ENCODE measurements at regions not wholly inside any gene's neighbourhood (a gene's known extent, or its start where the extent isn't known, plus 50 kb on each side); places are given as distances from the start of the nearest gene placed in this dataset.

- no peak for TF ChIP-seq CTCF (IDR thresholded peaks at IDR 0.05; ENCODE audit: low read length)
- no peak for DNase-seq
- H2AFZ ChIP-seq (ENCODE audit: low read length) = no peak overlapping the region
Measured at GRCh38 chr4:23629421-23629820, 260.4 kb downstream of the PPARGC1A start.

GRCh38 chr4:23614284-23614892 lies 275.5 kb downstream of the PPARGC1A start:
- H3K4me3 ChIP-seq (ENCODE audit: low read length) = no peak overlapping the region
- H2AFZ ChIP-seq (ENCODE audit: low read length) = peak overlapping the region; percentile 37
- H3K9me2 ChIP-seq (replicated peaks; ENCODE audit: insufficient read depth, low read length) = no peaks in the 10 kb centered on the region
- no peaks in the 10 kb centered on the region for H3K9me3 ChIP-seq (replicated peaks; ENCODE audit: insufficient read depth, low read length)
- no peaks in the 10 kb centered on the region for H3K36me3 ChIP-seq (replicated peaks; ENCODE audit: insufficient read depth, low read length)
- no peak overlapping the region for H3K27ac ChIP-seq (ENCODE audit: low read length)
- H3K9ac ChIP-seq (ENCODE audit: low read length) = no peak overlapping the region
- H3K4me2 ChIP-seq (ENCODE audit: low read depth, low read length) = no peak overlapping the region
- H3F3A ChIP-seq (ENCODE audit: insufficient read depth, low read length) = no peaks in the 10 kb centered on the region
- DNase-seq = peak; percentile 75
- TF ChIP-seq CTCF (IDR thresholded peaks at IDR 0.05; ENCODE audit: low read length) = peak; percentile 47
- no peak for TF ChIP-seq EZH2 (optimal IDR thresholded peaks at IDR 0.05; ENCODE audit: low read depth, low read length)
- H3K4me1 ChIP-seq (ENCODE audit: low read length) = no peaks in the 10 kb centered on the region
- no peaks in the 10 kb centered on the region for H3K79me2 ChIP-seq (ENCODE audit: low read length)
- H4K20me1 ChIP-seq (ENCODE audit: insufficient read depth, low read length) = no peaks in the 10 kb centered on the region
- H3K27me3 ChIP-seq (replicated peaks; ENCODE audit: insufficient read depth, low read length) = no peaks in the 10 kb centered on the region

More at GRCh38 chr4:23629421-23629820, 260.4 kb downstream of the PPARGC1A start:
- H3K27ac ChIP-seq (ENCODE audit: low read length) = no peak overlapping the region
- H4K20me1 ChIP-seq (ENCODE audit: insufficient read depth, low read length) = no peaks in the 10 kb centered on the region
- no peak overlapping the region for H3K9ac ChIP-seq (ENCODE audit: low read length)
- no peaks in the 10 kb centered on the region for H3K4me1 ChIP-seq (ENCODE audit: low read length)
- H3K4me3 ChIP-seq (ENCODE audit: low read length) = no peak overlapping the region
- no peak overlapping the region for H3K4me2 ChIP-seq (ENCODE audit: low read depth, low read length)
- no peaks in the 10 kb centered on the region for H3F3A ChIP-seq (ENCODE audit: insufficient read depth, low read length)
- H3K36me3 ChIP-seq (replicated peaks; ENCODE audit: insufficient read depth, low read length) = no peaks in the 10 kb centered on the region
- H3K9me3 ChIP-seq (replicated peaks; ENCODE audit: insufficient read depth, low read length) = no peaks in the 10 kb centered on the region
- no peaks in the 10 kb centered on the region for H3K79me2 ChIP-seq (ENCODE audit: low read length)
- H3K9me2 ChIP-seq (replicated peaks; ENCODE audit: insufficient read depth, low read length) = no peaks in the 10 kb centered on the region
- H3K27me3 ChIP-seq (replicated peaks; ENCODE audit: insufficient read depth, low read length) = no peaks in the 10 kb centered on the region

- DNase-seq = no peak
- no peaks in the 10 kb centered on the region for H3K79me2 ChIP-seq (ENCODE audit: low read length)
- no peak overlapping the region for H3K4me3 ChIP-seq (ENCODE audit: low read length)
- H3K27ac ChIP-seq (ENCODE audit: low read length) = no peak overlapping the region
- TF ChIP-seq CTCF (IDR thresholded peaks at IDR 0.05; ENCODE audit: low read length) (no peak), EZH2 (optimal IDR thresholded peaks at IDR 0.05; ENCODE audit: low read depth, low read length) (no peak), EZH2phosphoT487 (IDR thresholded peaks at IDR 0.05; ENCODE audit: low read length) (no peak)
- H2AFZ ChIP-seq (ENCODE audit: low read length) = no peak overlapping the region
- H3K36me3 ChIP-seq (replicated peaks; ENCODE audit: insufficient read depth, low read length) = no peaks in the 10 kb centered on the region
- H4K20me1 ChIP-seq (ENCODE audit: insufficient read depth, low read length) = no peaks in the 10 kb centered on the region
- no peaks in the 10 kb centered on the region for H3F3A ChIP-seq (ENCODE audit: insufficient read depth, low read length)
- no peaks in the 10 kb centered on the region for H3K27me3 ChIP-seq (replicated peaks; ENCODE audit: insufficient read depth, low read length)
- no peaks in the 10 kb centered on the region for H3K4me1 ChIP-seq (ENCODE audit: low read length)
- H3K9ac ChIP-seq (ENCODE audit: low read length) = no peak overlapping the region
- no peaks in the 10 kb centered on the region for H3K9me2 ChIP-seq (replicated peaks; ENCODE audit: insufficient read depth, low read length)
- no peak overlapping the region for H3K4me2 ChIP-seq (ENCODE audit: low read depth, low read length)
- no peaks in the 10 kb centered on the region for H3K9me3 ChIP-seq (replicated peaks; ENCODE audit: insufficient read depth, low read length)
Measured at GRCh38 chr4:23613782-23614181, 276.1 kb downstream of the PPARGC1A start.
